ENCODE measurements at regions not wholly inside any gene's neighbourhood (a gene's known extent, or its start where the extent isn't known, plus 50 kb on each side); places are given as distances from the start of the nearest gene placed in this dataset.

DNA sequence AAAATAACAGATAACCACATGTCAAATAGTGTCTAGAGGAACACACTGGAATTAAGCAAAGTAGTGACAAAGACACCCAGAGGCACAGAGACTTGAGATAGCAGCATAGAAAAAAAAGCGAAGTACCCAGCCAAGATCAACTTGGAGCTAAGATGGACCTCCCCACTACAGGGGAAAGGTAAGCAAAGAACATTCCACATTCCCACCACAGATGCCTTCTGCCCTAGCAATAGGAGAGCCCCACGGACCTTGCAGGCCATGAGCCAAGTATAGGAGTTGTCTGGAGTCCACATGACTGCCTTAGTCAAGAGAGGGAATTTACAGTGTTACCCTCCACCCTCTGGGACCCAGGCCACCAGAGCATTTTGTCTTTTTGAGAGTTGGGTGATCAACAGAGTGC is 110.7 kb upstream of the SPRY2 start:
- DNase-seq, result no peak

DNA sequence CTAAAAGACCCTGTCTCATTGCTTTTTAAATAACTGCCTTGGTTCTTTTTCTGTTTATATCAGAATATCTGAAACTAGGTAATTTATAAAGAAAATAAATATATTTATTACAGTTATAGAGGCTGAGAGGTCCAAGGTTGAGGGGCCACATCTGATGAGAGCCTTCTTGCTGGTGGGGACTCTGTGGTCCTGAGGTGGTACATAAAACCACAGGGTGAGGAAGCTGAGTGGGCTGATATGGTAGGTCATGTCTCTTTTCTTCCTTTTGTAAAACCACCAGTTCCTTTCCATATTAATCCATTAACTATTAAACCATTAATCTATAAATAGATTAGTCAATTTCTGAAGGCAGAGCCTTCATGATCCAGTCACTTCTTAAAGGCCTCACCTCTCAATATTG is 109.5 kb upstream of the SPRY2 start:
- no peak for DNase-seq

DNA sequence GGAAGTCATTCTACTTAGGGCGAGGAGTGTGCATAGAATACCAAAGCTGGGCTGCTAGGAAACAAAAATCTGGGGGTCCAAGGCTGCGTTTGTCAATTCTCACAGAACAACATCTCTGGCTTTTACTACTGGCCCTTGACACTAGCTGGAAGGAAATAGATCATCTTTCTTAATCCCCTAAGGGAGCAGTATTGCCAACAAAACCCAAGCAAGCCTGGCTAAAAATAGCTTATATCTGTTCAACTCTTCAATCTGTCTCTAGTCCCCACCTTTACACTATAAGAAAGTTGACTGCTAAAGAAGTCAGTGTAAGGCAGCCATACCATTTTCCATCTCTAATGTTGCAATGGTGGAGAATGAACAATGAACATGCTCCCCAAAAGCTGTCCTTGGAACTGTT is 107.8 kb upstream of the SPRY2 start:
- no peak for DNase-seq

- no peak for DNase-seq
Measured at GRCh38 chr13:80447747-80448146, 106.8 kb upstream of the SPRY2 start.

DNA sequence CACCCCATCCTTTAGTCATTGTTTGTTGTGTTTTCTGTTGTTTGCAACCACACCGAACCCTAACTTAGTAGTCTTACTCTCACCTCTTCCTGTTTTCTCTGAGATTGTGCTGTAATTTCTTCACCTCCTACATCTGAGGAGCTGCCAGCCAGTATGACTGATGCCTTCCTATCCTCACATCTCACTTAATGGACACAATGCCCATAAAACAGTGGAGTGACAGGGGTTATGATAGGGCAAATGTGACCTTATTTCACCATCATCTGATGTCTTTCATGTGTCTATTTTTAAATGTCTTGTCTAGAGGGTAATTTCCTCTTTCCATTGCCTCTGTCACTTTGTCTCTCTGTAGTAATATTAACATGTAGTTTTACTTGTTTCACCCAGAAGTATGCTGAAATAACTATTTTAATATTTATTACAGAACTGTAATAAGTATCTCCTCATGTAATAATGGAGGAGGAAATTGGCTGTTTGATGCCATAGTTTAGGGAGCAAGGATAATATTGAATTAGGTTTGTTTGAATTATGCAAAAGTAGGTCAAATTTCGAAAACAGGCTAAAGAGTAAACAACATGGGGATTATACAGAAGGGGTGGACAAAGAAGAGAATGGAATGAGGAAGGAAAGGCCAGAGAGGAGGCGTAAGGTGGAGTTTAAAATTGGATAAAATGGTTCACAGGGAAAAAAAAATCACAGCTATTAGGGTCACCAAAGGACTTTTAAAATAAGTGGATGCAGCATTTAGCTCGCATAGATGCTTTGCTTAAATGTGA is 103.5 kb upstream of the SPRY2 start:
- DNase-seq, result no peak

DNA sequence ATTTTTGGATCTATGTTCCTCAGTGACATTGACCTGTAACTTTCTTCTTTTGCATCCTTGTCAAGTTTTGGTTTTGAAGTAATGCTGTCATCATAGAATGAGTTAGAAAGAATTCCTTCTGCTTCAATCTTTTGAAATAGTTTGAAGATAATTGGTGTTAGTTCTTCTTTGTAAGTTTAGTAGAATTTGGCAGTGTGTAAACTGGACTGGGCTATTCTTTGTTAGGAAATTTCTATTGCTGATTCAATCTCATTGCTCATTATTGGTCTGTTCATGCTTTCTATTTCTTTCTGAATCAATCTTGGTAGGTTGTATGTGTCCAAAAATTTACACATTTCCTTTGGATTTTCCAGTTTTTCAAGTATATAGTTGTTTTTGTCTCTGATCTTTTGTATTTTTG is 101.7 kb upstream of the SPRY2 start:
- no peak for DNase-seq

DNA sequence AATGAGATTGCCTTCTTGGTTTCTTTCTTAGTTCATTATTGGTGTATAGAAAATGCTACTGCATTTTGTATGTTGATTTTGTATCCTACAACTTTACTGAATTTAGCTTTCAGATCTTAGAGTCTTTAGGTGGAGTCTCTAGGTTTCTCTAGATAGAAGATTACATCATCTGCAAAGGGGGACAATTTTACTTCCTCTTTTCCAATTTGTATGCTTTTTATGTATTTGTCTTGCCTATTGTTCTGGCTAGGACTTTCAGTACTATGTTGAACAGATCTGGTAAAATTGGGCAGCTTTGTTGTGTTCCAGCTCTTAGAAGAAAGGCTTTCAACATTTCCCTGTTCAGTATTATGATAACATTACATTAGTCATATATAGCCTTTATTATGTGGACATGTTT is 101.0 kb upstream of the SPRY2 start:
- no peak for DNase-seq

DNA sequence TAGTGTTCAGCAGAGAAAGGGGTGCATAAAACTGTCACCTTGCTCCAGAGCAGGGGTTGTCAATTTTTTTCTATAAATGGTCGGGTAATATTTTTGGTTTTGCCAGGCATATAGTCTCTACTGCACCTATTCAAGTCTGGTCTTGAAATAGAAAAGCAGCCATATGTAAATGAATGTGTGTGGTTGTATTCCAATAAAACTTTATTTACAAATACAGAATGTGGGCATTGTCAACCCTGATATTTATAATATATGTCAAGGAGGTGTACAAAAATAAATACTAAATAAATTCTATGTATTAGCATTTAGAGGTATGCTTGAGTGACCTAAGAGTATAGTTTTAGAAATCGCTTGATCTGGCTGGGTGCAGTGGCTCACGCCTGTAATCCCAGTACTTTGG is 97.6 kb upstream of the SPRY2 start:
- no peak for DNase-seq

- no peak for DNase-seq
Measured at GRCh38 chr13:80437231-80437630, 96.3 kb upstream of the SPRY2 start.

DNA sequence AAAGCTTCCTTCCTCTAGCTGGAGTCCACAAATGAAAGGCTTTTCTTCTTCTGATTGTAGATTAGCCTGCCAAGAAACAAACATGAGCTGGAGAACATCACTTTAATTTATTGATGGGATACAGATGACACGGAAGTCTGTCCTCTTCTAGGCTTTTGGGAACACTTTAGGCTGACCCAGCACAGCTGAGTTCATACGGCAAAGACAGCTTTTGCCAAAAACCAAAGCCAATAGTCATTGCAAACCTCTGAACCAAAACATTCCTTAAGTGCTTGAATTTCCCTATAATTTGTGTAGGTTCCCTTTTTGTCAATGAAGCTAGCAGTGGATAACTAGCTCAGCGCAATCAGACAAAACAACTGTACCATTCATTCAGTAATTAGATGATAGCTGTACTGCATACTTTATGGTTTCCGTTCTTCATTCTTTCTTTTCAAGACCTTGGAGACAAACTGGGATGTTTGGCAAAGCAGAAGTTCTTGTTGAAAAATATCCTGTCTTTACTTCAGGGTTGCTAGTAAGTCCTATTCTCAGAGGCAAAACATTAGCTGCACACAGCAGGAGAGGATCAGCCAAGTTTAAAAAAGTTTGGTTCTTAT is 95.7 kb upstream of the SPRY2 start:
- DNase-seq, result no peak

- DNase-seq, result no peak
Measured at GRCh38 chr13:80430561-80430960, 89.6 kb upstream of the SPRY2 start.

- no peak for DNase-seq
Measured at GRCh38 chr13:80428349-80429096, 87.6 kb upstream of the SPRY2 start.

- DNase-seq, result no peak
Measured at GRCh38 chr13:80419416-80419815, 78.5 kb upstream of the SPRY2 start.

DNA sequence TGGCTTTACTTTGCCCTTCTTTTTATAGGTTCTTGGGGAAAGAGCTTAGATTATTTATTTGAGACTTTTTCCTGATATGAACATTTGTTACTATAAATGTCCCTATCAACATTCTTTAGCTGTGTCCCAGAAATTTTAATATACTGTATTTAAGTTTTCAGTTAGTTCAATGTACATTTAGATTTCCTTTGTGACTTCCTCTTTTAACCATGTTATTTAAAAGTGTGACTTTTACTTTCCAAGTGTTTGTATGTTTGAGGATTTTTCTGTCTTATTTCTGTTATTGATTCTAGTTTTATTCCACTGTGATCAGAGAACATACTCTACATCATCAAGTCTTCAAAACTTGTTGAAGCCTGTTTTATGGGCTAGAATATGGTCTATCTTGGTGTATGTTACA is 72.7 kb upstream of the SPRY2 start:
- DNase-seq, result no peak

GRCh38 chr13:80408270-80408669 is 67.3 kb upstream of the SPRY2 start:
- no peak for DNase-seq

GRCh38 chr13:80400865-80401426 is 60.0 kb upstream of the SPRY2 start:
- DNase-seq, result no peak

DNA sequence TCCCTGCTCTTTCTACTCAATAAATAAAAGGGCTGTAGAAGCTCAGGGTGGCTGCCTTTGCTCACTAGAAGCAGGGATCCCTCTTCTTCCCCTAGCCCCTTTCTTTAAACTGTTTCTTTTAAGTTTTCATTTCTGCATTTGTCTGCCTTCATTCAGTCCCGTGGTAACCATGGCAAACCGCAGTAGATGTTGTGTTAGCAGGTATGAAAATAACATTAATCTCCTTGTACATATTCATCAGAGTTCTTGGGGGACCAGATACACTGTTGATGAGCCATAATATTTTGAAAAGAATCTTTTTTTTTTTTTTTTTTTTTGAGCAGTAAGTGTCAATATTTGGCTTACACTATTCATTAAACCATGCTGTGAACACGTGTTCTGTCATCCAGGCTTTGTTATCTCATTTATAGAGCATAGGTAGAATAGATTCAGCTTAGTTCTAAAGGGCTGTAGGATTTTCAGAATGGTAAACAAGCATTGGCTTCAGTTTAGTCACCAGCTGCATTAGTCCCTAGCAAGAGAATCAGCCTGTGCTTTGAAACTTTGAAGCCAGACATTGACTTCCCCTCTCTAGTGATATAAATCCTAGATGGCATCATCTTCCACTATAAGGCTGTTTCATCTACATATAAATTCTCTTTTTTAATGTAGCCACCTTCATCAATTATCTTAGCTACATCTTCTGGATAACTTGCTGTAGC is 59.4 kb upstream of the SPRY2 start:
- no peak for DNase-seq

- DNase-seq, result no peak
Measured at GRCh38 chr13:80399340-80400163, 58.6 kb upstream of the SPRY2 start.
